Neural progenitor cell (in vitro differentiated cells): ENCODE measurements at regions not wholly inside any gene's neighbourhood (a gene's known extent, or its start where the extent isn't known, plus 50 kb on each side); places are given as distances from the start of the nearest gene placed in this dataset.
A peak's percentile ranks its signal among the peaks of the same experiment; 100 is the strongest.

Source experiments
- DNase-seq: peaks from one replicate; pipeline ENCODE4 v3.0.0-alpha.2; 2016; ENCODE audit warnings: low spot score
- H2AFZ ChIP-seq: fragments of 200-600 bp; sonication (generic); replicated peaks from 2 replicates; pipeline ENCODE4 v1.6.1; 2016; ENCODE audit warnings: antibody characterized with exemption
- H3F3A ChIP-seq: fragments of 200-600 bp; sonication (generic); 2 replicates; pipeline ENCODE4 v1.6.1; 2016; ENCODE audit warnings: antibody characterized with exemption, low read depth
- H3K27ac ChIP-seq: fragments of 200-600 bp; sonication (generic); 2 replicates; pipeline ENCODE4 v1.5.1; 2016; ENCODE audit warnings: mild to moderate bottlenecking
- H3K27me3 ChIP-seq: fragments of 200-600 bp; sonication (generic); 2 replicates; pipeline ENCODE4 v1.6.1; 2016; ENCODE audit warnings: mild to moderate bottlenecking, moderate library complexity
- H3K36me3 ChIP-seq: fragments of 200-600 bp; sonication (generic); 2 replicates; pipeline ENCODE4 v1.5.1; 2016
- H3K4me1 ChIP-seq: fragments of 200-600 bp; sonication (generic); 2 replicates; pipeline ENCODE4 v1.6.1; 2016; ENCODE audit warnings: mixed run types
- H3K4me2 ChIP-seq: fragments of 200-600 bp; sonication (generic); 2 replicates; pipeline ENCODE4 v1.6.1; 2016
- H3K4me3 ChIP-seq: fragments of 200-600 bp; sonication (generic); 2 replicates; pipeline ENCODE4 v1.5.1; 2016
- H3K79me2 ChIP-seq: fragments of 200-600 bp; sonication (generic); 2 replicates; pipeline ENCODE4 v1.6.1; 2016; ENCODE audit warnings: low read depth
- H3K9ac ChIP-seq: fragments of 200-600 bp; sonication (generic); 2 replicates; pipeline ENCODE4 v1.6.1; 2016
- H3K9me3 ChIP-seq: fragments of 200-600 bp; sonication (generic); 2 replicates; pipeline ENCODE4 v1.5.1; 2016; ENCODE audit warnings: low read depth
- H4K20me1 ChIP-seq: fragments of 200-600 bp; sonication (generic); 2 replicates; pipeline ENCODE4 v1.6.1; 2016; ENCODE audit warnings: low read depth
- H3K27ac Mint-ChIP-seq: 3 replicates; pipeline ENCODE4 v1.8.0; 2021; ENCODE audit warnings: mixed read lengths
- H3K27me3 Mint-ChIP-seq: 2 replicates; pipeline ENCODE4 v1.8.0; 2022; ENCODE audit warnings: low read depth, mild to moderate bottlenecking, inconsistent platforms, moderate library complexity, mixed read lengths; ENCODE audit not compliant: insufficient read depth
- H3K36me3 Mint-ChIP-seq: 3 replicates; pipeline ENCODE4 v1.8.0; 2021; ENCODE audit warnings: mixed read lengths
- H3K4me1 Mint-ChIP-seq: 3 replicates; pipeline ENCODE4 v1.8.0; 2021; ENCODE audit warnings: mixed read lengths
- H3K4me3 Mint-ChIP-seq: 3 replicates; pipeline ENCODE4 v1.8.0; 2021; ENCODE audit warnings: mild to moderate bottlenecking, moderate library complexity, mixed read lengths
- H3K9me3 Mint-ChIP-seq: 3 replicates; pipeline ENCODE4 v1.8.0; 2020; ENCODE audit warnings: mixed read lengths
- EZH2 ChIP-seq: fragments of 200-600 bp; sonication (generic); IDR thresholded peaks from 2 replicates; pipeline ENCODE4 v1.6.1; 2017; ENCODE audit warnings: antibody characterized with exemption, mild to moderate bottlenecking, moderate library complexity
- EZH2phosphoT487 ChIP-seq: fragments of 200-600 bp; sonication (generic); IDR thresholded peaks from 2 replicates; pipeline ENCODE4 v1.6.1; 2017; ENCODE audit warnings: antibody characterized with exemption
- TF ChIP-seq, protein P1 (sequence below): fragments of 200-600 bp; sonication (generic); IDR thresholded peaks from 2 replicates; pipeline ENCODE4 v1.5.1; 2017; ENCODE audit warnings: antibody characterized with exemption, mild to moderate bottlenecking

DNA sequence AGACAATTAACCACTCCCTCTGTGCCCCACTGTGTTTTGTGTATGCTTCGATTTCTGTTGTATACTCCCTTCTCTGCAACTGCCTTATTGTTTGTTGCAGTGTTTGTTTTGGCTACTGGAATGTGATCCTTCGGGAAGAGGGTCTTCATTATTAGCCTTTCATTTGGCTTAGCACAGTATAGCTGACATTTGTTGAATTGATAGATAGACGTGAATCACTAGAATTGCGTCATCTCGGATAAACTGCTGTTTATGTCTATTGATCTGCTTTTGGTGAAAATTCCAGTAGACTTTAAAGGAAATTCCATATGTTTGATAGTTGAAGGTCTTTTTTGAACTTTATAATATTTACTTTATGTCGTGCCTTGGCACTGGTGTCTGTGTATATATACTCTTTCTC is 189.9 kb upstream of the EYA4 start:
- no peak overlapping the region for H3K9ac ChIP-seq
- no peaks in the 10 kb centered on the region for H3K79me2 ChIP-seq
- H3K27me3 Mint-ChIP-seq: peaks cover 2% of the 10 kb centered on the region
- TF ChIP-seq EZH2phosphoT487 (no peak), EZH2 (no peak)
- TF ChIP-seq, protein P1, sequence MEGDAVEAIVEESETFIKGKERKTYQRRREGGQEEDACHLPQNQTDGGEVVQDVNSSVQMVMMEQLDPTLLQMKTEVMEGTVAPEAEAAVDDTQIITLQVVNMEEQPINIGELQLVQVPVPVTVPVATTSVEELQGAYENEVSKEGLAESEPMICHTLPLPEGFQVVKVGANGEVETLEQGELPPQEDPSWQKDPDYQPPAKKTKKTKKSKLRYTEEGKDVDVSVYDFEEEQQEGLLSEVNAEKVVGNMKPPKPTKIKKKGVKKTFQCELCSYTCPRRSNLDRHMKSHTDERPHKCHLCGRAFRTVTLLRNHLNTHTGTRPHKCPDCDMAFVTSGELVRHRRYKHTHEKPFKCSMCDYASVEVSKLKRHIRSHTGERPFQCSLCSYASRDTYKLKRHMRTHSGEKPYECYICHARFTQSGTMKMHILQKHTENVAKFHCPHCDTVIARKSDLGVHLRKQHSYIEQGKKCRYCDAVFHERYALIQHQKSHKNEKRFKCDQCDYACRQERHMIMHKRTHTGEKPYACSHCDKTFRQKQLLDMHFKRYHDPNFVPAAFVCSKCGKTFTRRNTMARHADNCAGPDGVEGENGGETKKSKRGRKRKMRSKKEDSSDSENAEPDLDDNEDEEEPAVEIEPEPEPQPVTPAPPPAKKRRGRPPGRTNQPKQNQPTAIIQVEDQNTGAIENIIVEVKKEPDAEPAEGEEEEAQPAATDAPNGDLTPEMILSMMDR: no peak
- no peaks in the 10 kb centered on the region for H3K36me3 Mint-ChIP-seq
- H3K4me3 ChIP-seq: no peak overlapping the region
- no peaks in the 10 kb centered on the region for H3K27me3 ChIP-seq
- H4K20me1 ChIP-seq: no peaks in the 10 kb centered on the region
- no peaks in the 10 kb centered on the region for H3K9me3 ChIP-seq
- H3K4me3 Mint-ChIP-seq: no peak overlapping the region
- peaks cover 8% of the 10 kb centered on the region for H3K4me1 Mint-ChIP-seq
- H3K36me3 ChIP-seq: no peaks in the 10 kb centered on the region
- no peak overlapping the region for H3K27ac ChIP-seq
- no peaks in the 10 kb centered on the region for H3K9me3 Mint-ChIP-seq
- H3K4me2 ChIP-seq: no peak overlapping the region
- DNase-seq: no peak
- H3F3A ChIP-seq: no peaks in the 10 kb centered on the region
- H3K4me1 ChIP-seq: peaks cover 18% of the 10 kb centered on the region
- no peak overlapping the region for H3K27ac Mint-ChIP-seq
- H2AFZ ChIP-seq: peak overlapping the region; percentile 36

DNA sequence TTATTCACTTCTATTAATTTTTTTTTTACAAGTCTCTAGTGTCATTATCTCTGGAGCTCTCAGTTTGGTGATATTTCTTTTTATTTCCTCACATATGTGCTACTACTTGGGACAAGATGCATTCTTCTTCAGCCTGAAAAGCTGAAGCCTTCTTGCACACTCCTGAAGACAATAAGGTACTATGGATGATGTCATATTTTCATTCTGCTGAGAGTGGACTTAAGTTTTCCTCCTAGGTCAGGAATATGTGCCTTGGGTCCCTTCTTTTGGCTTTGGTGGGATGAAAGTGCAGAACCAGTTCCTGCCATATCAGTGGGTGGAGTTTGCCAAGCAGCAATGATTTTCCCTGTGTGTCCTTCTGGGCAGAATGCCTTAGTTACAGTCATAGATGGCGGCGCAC is 188.7 kb upstream of the EYA4 start:
- DNase-seq: no peak
- Histone ChIP-seq H3K79me2 (no peaks in the 10 kb centered on the region), H3K4me1 (peaks cover 19% of the 10 kb centered on the region), H3K9me3 (no peaks in the 10 kb centered on the region), H3K27ac (no peak overlapping the region), H4K20me1 (no peaks in the 10 kb centered on the region), H3K36me3 (no peaks in the 10 kb centered on the region), H3K4me2 (no peak overlapping the region), H2AFZ (no peak overlapping the region), H3K4me3 (no peak overlapping the region), H3F3A (no peaks in the 10 kb centered on the region), H3K9ac (no peak overlapping the region), H3K27me3 (no peaks in the 10 kb centered on the region)
- peaks cover 8% of the 10 kb centered on the region for H3K4me1 Mint-ChIP-seq
- TF ChIP-seq EZH2phosphoT487 (no peak), EZH2 (no peak)
- TF ChIP-seq, protein P1: no peak
- H3K27ac Mint-ChIP-seq: no peak overlapping the region
- no peak overlapping the region for H3K4me3 Mint-ChIP-seq
- peaks cover 2% of the 10 kb centered on the region for H3K27me3 Mint-ChIP-seq
- no peaks in the 10 kb centered on the region for H3K36me3 Mint-ChIP-seq
- H3K9me3 Mint-ChIP-seq: no peaks in the 10 kb centered on the region

DNA sequence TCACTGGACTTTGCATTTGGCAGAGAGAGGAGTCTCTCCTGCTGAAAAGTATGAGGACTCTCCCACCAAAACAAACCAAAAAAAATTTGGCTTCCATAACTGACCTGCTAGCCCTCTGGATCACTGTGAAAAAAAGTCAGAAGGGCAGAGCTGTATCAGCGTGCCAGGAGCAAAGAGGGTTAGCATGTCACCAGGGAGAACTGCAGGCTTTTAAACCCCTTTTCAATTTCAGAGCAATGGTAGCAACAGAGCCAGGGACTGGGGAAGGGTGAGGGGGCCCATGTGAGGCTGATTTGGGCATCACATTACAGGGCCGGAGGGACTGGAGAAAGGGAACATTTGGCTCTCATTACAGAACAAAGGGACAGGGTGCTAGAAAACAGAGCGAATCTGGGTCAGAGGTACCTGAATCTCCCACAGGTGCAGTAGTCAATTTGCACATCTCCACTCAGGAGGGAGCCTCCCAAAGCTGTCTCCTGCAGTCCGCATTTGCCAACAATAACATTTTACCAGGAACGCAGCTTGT is 185.7 kb upstream of the EYA4 start:
- Histone ChIP-seq H3K4me3 (peak overlapping the region; percentile 7), H3K4me1 (peaks cover 19% of the 10 kb centered on the region), H3F3A (no peaks in the 10 kb centered on the region), H3K9me3 (no peaks in the 10 kb centered on the region), H3K36me3 (no peaks in the 10 kb centered on the region), H3K9ac (no peak overlapping the region), H3K4me2 (peak overlapping the region; percentile 67), H3K27me3 (no peaks in the 10 kb centered on the region), H3K79me2 (no peaks in the 10 kb centered on the region), H4K20me1 (no peaks in the 10 kb centered on the region), H3K27ac (no peak overlapping the region), H2AFZ (peak overlapping the region; percentile 90)
- Mint-ChIP-seq H3K36me3 (no peaks in the 10 kb centered on the region), H3K9me3 (no peaks in the 10 kb centered on the region), H3K4me3 (no peak overlapping the region), H3K4me1 (peaks cover 8% of the 10 kb centered on the region), H3K27me3 (peaks cover 2% of the 10 kb centered on the region), H3K27ac (peak overlapping the region; percentile 28)
- TF ChIP-seq EZH2 (no peak), EZH2phosphoT487 (no peak)
- TF ChIP-seq, protein P1: no peak
- DNase-seq: peak; percentile 55
